Stomach (tissue), 4 donors: ENCODE measurements at regions not wholly inside any gene's neighbourhood (a gene's known extent, or its start where the extent isn't known, plus 50 kb on each side); places are given as distances from the start of the nearest gene placed in this dataset.

Source experiments
- POLR2A ChIP-seq, 4 donors: fragments of 450-650 bp; IDR thresholded peaks; one replicate each; pipeline ENCODE4 v1.6.1; 2016; ENCODE audit warnings: antibody characterized with exemption in 4 of 4, control low read depth in 2 of 4, mild to moderate bottlenecking in 1 of 4, moderate library complexity in 1 of 4
- TF ChIP-seq, protein P1 (sequence below), 7 experiments: fragments of 450-650 bp in 4 of 7; fragments of 200-600 bp in 3 of 7; sonication (generic) in 3 of 7; IDR thresholded peaks; one replicate each; pipeline ENCODE4 v1.5.1; 2016 to 2019; ENCODE audit warnings: antibody characterized with exemption in 7 of 7, control low read depth in 2 of 7, mild to moderate bottlenecking in 1 of 7

DNA sequence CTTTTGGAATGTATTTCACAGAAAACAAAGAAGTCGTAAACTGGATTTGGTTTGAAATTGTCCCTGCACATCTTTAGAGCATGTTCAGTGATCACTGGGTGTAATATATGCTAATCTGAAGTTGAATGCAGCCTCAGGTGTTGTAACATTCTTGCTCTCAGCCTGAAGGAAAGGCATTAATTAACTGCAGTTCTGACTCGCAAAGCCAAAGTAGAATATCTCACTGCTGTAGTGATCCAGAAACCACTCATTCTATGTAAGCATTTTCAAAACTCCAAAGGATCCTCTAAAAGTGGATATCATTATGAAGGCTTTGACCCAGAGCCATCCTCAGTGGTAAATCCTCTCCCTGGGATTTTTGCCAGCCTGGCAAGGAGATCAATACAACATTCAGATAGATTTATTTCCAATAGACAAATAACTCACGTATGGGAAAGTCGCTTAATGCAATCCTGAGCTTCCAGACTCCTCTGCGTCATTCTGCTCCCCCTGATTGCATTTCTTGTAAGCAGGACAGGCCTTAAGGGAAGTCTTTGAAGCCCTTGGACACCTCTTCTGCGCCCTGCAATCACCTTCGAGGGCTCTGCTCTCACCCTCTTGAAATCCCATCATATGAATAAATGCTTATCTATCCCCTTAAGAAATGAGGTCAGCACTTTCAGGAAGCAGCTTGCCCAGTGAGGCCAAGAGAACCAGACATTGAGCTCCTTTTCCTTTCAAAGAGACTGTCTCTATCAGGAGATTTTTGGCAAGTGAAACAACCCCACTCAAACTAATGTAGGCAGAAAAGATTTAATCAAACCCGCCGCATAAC lies 301.7 kb upstream of the NBEA start:
- no peak for TF ChIP-seq POLR2A (IDR thresholded peaks at IDR 0.05)
- TF ChIP-seq, protein P1, sequence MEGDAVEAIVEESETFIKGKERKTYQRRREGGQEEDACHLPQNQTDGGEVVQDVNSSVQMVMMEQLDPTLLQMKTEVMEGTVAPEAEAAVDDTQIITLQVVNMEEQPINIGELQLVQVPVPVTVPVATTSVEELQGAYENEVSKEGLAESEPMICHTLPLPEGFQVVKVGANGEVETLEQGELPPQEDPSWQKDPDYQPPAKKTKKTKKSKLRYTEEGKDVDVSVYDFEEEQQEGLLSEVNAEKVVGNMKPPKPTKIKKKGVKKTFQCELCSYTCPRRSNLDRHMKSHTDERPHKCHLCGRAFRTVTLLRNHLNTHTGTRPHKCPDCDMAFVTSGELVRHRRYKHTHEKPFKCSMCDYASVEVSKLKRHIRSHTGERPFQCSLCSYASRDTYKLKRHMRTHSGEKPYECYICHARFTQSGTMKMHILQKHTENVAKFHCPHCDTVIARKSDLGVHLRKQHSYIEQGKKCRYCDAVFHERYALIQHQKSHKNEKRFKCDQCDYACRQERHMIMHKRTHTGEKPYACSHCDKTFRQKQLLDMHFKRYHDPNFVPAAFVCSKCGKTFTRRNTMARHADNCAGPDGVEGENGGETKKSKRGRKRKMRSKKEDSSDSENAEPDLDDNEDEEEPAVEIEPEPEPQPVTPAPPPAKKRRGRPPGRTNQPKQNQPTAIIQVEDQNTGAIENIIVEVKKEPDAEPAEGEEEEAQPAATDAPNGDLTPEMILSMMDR (IDR thresholded peaks at IDR 0.05) = no peak
